ENCODE measurements at regions not wholly inside any gene's neighbourhood (a gene's known extent, or its start where the extent isn't known, plus 50 kb on each side); places are given as distances from the start of the nearest gene placed in this dataset.

GRCh38 chr4:157803845-157804521 is 368.8 kb downstream of the GASK1B start:
- peak; percentile 12 for DNase-seq (ENCODE audit: low read depth)
- no peak for TF ChIP-seq CTCF (conservative IDR thresholded peaks at IDR 0.05; ENCODE audit: control insufficient read depth, insufficient read depth, low read depth, low read length)

GRCh38 chr4:157803421-157803820 is 369.4 kb downstream of the GASK1B start:
- DNase-seq (ENCODE audit: low read depth), result peak; percentile 7
- H3K4me3 ChIP-seq (ENCODE audit: control insufficient read depth, low read depth, low read length), result no peak overlapping the region
- TF ChIP-seq CTCF (conservative IDR thresholded peaks at IDR 0.05; ENCODE audit: control insufficient read depth, insufficient read depth, low read depth, low read length), result no peak

More at GRCh38 chr4:157803845-157804521, 368.8 kb downstream of the GASK1B start:
- H3K4me3 ChIP-seq (ENCODE audit: control insufficient read depth, low read depth, low read length), result no peak overlapping the region

- no peak overlapping the region for H3K4me3 ChIP-seq (ENCODE audit: control insufficient read depth, low read depth, low read length)
- no peak for DNase-seq (ENCODE audit: low read depth)
- TF ChIP-seq CTCF (conservative IDR thresholded peaks at IDR 0.05; ENCODE audit: control insufficient read depth, insufficient read depth, low read depth, low read length), result no peak
Measured at GRCh38 chr4:157795495-157795894, 377.3 kb downstream of the GASK1B start.

- no peak overlapping the region for H3K4me3 ChIP-seq (ENCODE audit: control insufficient read depth, low read depth, low read length)
- TF ChIP-seq CTCF (conservative IDR thresholded peaks at IDR 0.05; ENCODE audit: control insufficient read depth, insufficient read depth, low read depth, low read length), result no peak
- DNase-seq (ENCODE audit: low read depth), result peak; percentile 3
Measured at GRCh38 chr4:157792716-157793115, 380.1 kb downstream of the GASK1B start.

- no peak overlapping the region for H3K4me3 ChIP-seq (ENCODE audit: control insufficient read depth, low read depth, low read length)
- no peak for TF ChIP-seq CTCF (conservative IDR thresholded peaks at IDR 0.05; ENCODE audit: control insufficient read depth, insufficient read depth, low read depth, low read length)
- no peak for DNase-seq (ENCODE audit: low read depth)
Measured at GRCh38 chr4:157791236-157791635, 381.6 kb downstream of the GASK1B start.

- H3K4me3 ChIP-seq (ENCODE audit: control insufficient read depth, low read depth, low read length), result no peak overlapping the region
- TF ChIP-seq CTCF (conservative IDR thresholded peaks at IDR 0.05; ENCODE audit: control insufficient read depth, insufficient read depth, low read depth, low read length), result no peak
- DNase-seq (ENCODE audit: low read depth), result no peak
Measured at GRCh38 chr4:157787618-157788017, 385.2 kb downstream of the GASK1B start.
